ENCODE measurements at regions not wholly inside any gene's neighbourhood (a gene's known extent, or its start where the extent isn't known, plus 50 kb on each side); places are given as distances from the start of the nearest gene placed in this dataset.

- no peak for TF ChIP-seq EZH2 (IDR thresholded peaks at IDR 0.05; ENCODE audit: borderline replicate concordance)
- no peak for TF ChIP-seq CTCF (IDR thresholded peaks at IDR 0.05; ENCODE audit: poor library complexity)
- TF ChIP-seq EZH2phosphoT487 (IDR thresholded peaks at IDR 0.05; ENCODE audit: low read depth, severe bottlenecking, unreplicated experiment), result no peak
Measured at GRCh38 chr6:90435207-90435899, 138.7 kb upstream of the BACH2 start.

All from hepatocyte (in vitro differentiated cells).